SK-N-SH treated with all-trans-retinoic acid at 6 μM for 48 hours (cell line): ENCODE measurements at regions not wholly inside any gene's neighbourhood (a gene's known extent, or its start where the extent isn't known, plus 50 kb on each side); places are given as distances from the start of the nearest gene placed in this dataset.

ENCODE experiments used
- GLIS3 ChIP-seq: fragments of 250-450 bp; sonication (Bioruptor Pico); IDR thresholded peaks from 2 replicates; pipeline ENCODE4 v1.5.0; 2020; ENCODE audit warnings: mild to moderate bottlenecking, moderate library complexity
- PATZ1 ChIP-seq: fragments of 250-450 bp; sonication (Bioruptor Pico); IDR thresholded peaks from 2 replicates; pipeline ENCODE4 v1.8.0; 2020; ENCODE audit warnings: mild to moderate bottlenecking, moderate library complexity, borderline replicate concordance
- SNAI2 ChIP-seq: fragments of 250-450 bp; sonication (Bioruptor Pico); IDR thresholded peaks from 2 replicates; pipeline ENCODE4 v1.5.0; 2020; ENCODE audit warnings: mild to moderate bottlenecking, moderate library complexity
- ZFP30 ChIP-seq: fragments of 450-650 bp; formaldehyde crosslinking; IDR thresholded peaks from 2 replicates; pipeline ENCODE4 v1.5.0; 2022; ENCODE audit warnings: mild to moderate bottlenecking, moderate library complexity

GRCh38 chr4:151517896-151518295, 108.9 kb downstream of the FHIP1A start:
- TF ChIP-seq ZFP30 (CRISPR knock-in tag): no peak
- TF ChIP-seq GLIS3: no peak
- TF ChIP-seq SNAI2: no peak
- TF ChIP-seq PATZ1 (CRISPR knock-in tag): no peak
